Testis (tissue), 2 donors: ENCODE measurements at regions not wholly inside any gene's neighbourhood (a gene's known extent, or its start where the extent isn't known, plus 50 kb on each side); places are given as distances from the start of the nearest gene placed in this dataset.

Experiments
- CTCF ChIP-seq, 3 experiments: fragments of 450-650 bp in 2 of 3; fragments of 200-600 bp in 1 of 3; sonication (generic) in 1 of 3; IDR thresholded peaks; one replicate each; pipeline ENCODE4 v1.5.1; 2016 to 2019; ENCODE audit warnings: antibody characterized with exemption in 3 of 3, mild to moderate bottlenecking in 2 of 3, moderate library complexity in 1 of 3
- POLR2A ChIP-seq: fragments of 450-650 bp; IDR thresholded peaks from one replicate; pipeline ENCODE4 v1.6.1; 2017; ENCODE audit warnings: antibody characterized with exemption, mild to moderate bottlenecking, moderate library complexity

- no peak for TF ChIP-seq POLR2A
- TF ChIP-seq CTCF (IDR thresholded peaks at IDR 0.05): no peak
Measured at GRCh38 chr6:85803721-85804120, 161.0 kb upstream of the SYNCRIP start.
